Thyroid gland (tissue), 4 donors: ENCODE measurements at regions not wholly inside any gene's neighbourhood (a gene's known extent, or its start where the extent isn't known, plus 50 kb on each side); places are given as distances from the start of the nearest gene placed in this dataset.

Source experiments
- DNase-seq, 2 donors: peaks; one replicate each; pipeline ENCODE4 v3.0.0-alpha.2; 2019
- H3K27ac ChIP-seq, 3 donors: fragments of 200-600 bp; sonication (generic); 1 replicate in 2 of 3; 2 replicates in 1 of 3; pipeline ENCODE4 v1.5.1; 2016 to 2019; ENCODE audit warnings: mild to moderate bottlenecking in 1 of 3, moderate library complexity in 1 of 3
- H3K27me3 ChIP-seq: fragments of 200-600 bp; sonication (generic); one replicate; pipeline ENCODE4 v1.5.1; 2019
- H3K36me3 ChIP-seq, 2 donors: fragments of 200-600 bp; sonication (generic); one replicate each; pipeline ENCODE4 v1.5.1; 2016 to 2019
- H3K4me1 ChIP-seq, 2 donors: fragments of 200-600 bp; sonication (generic); one replicate each; pipeline ENCODE4 v1.5.1; 2017 to 2019
- H3K4me3 ChIP-seq, 3 donors: fragments of 200-600 bp; sonication (generic); replicated peaks in 1 of 3; 1 replicate in 2 of 3; 2 replicates in 1 of 3; pipeline ENCODE4 v1.5.1; 2016; ENCODE audit warnings: mild to moderate bottlenecking in 1 of 3
- H3K9me3 ChIP-seq: fragments of 200-600 bp; sonication (generic); one replicate; pipeline ENCODE4 v1.5.1; 2017
- CTCF ChIP-seq, 6 experiments: fragments of 200-600 bp in 3 of 6; fragments of 450-650 bp in 3 of 6; sonication (generic) in 3 of 6; IDR thresholded peaks; one replicate each; pipeline ENCODE4 v1.5.1; 2016 to 2019; ENCODE audit warnings: antibody characterized with exemption in 6 of 6, mild to moderate bottlenecking in 2 of 6, inconsistent platforms in 1 of 6, moderate library complexity in 1 of 6
- POLR2A ChIP-seq, 2 donors: fragments of 450-650 bp; IDR thresholded peaks; one replicate each; pipeline ENCODE4 v1.6.1; 2017; ENCODE audit warnings: antibody characterized with exemption in 2 of 2, mild to moderate bottlenecking in 2 of 2, moderate library complexity in 1 of 2
- WGBS, 2 donors: methylation state at CpG; one replicate each; pipeline ENCODE4 v1.1.5; 2017; 5-methylcytosine and 5-hydroxymethylcytosine counted together
- intact Hi-C: fragments of 100-400 bp; cut with DNase I; formaldehyde crosslinking; loops from one replicate; pipeline ENCODE4 v1.15.1; 2023

- Histone ChIP-seq H3K4me1 (peaks cover 7% of the 10 kb centered on the region in 2 donors), H3K4me3 (no peak overlapping the region), H3K27me3 (no peaks in the 10 kb centered on the region), H3K27ac (no peak overlapping the region), H3K36me3 (no peaks in the 10 kb centered on the region), H3K9me3 (no peaks in the 10 kb centered on the region)
- TF ChIP-seq CTCF (IDR thresholded peaks at IDR 0.05) (peak in 2 of 6 experiments; percentile 9 to 33), POLR2A (IDR thresholded peaks at IDR 0.05) (no peak)
- intact Hi-C loops: no loop called here
- 0% methylated on average over 1 of the region's 1 CpG for WGBS, 2 donors
- DNase-seq: peak in 1 of 2 donors; percentile 5
Measured at GRCh38 chr18:42274488-42275137, 319.6 kb downstream of the PIK3C3 start.

GRCh38 chr18:42275138-42275535 is 320.1 kb downstream of the PIK3C3 start:
- Histone ChIP-seq H3K27me3 (no peaks in the 10 kb centered on the region), H3K27ac (no peak overlapping the region), H3K9me3 (no peaks in the 10 kb centered on the region), H3K4me3 (no peak overlapping the region), H3K4me1 (peaks cover 7% of the 10 kb centered on the region in 2 donors), H3K36me3 (no peaks in the 10 kb centered on the region)
- WGBS, 2 donors: 66 to 78% methylated on average over 2 of the region's 2 CpGs
- intact Hi-C loops: no loop called here
- no peak for DNase-seq
- TF ChIP-seq POLR2A (IDR thresholded peaks at IDR 0.05) (no peak), CTCF (IDR thresholded peaks at IDR 0.05) (no peak)

- WGBS, 2 donors: 78 to 84% methylated on average over 7 of the region's 8 CpGs
- intact Hi-C loops: no loop called here
- H3K27ac ChIP-seq: no peak overlapping the region
Measured at GRCh38 chr18:42275949-42276730, 321.1 kb downstream of the PIK3C3 start.

GRCh38 chr18:42281124-42281523 is 326.1 kb downstream of the PIK3C3 start:
- TF ChIP-seq POLR2A (IDR thresholded peaks at IDR 0.05): no peak
- intact Hi-C loops: no loop called here
- Histone ChIP-seq H3K4me1 (no peaks in the 10 kb centered on the region), H3K9me3 (no peaks in the 10 kb centered on the region), H3K27me3 (no peaks in the 10 kb centered on the region), H3K27ac (no peak overlapping the region), H3K36me3 (no peaks in the 10 kb centered on the region), H3K4me3 (no peak overlapping the region)
- no peak for DNase-seq

More at GRCh38 chr18:42275949-42276730, 321.1 kb downstream of the PIK3C3 start:
- Histone ChIP-seq H3K4me3 (no peak overlapping the region), H3K27me3 (no peaks in the 10 kb centered on the region), H3K9me3 (no peaks in the 10 kb centered on the region), H3K36me3 (no peaks in the 10 kb centered on the region), H3K4me1 (peaks cover 7% of the 10 kb centered on the region in 2 donors)
- DNase-seq: no peak
- no peak for TF ChIP-seq POLR2A (IDR thresholded peaks at IDR 0.05)

- intact Hi-C loops: no loop called here
- Histone ChIP-seq H3K9me3 (no peaks in the 10 kb centered on the region), H3K27ac (no peak overlapping the region), H3K4me3 (no peak overlapping the region), H3K4me1 (no peaks in the 10 kb centered on the region), H3K27me3 (no peaks in the 10 kb centered on the region), H3K36me3 (no peaks in the 10 kb centered on the region)
- DNase-seq: no peak
- TF ChIP-seq POLR2A (IDR thresholded peaks at IDR 0.05) (no peak), CTCF (IDR thresholded peaks at IDR 0.05) (no peak)
Measured at GRCh38 chr18:42281851-42282250, 326.8 kb downstream of the PIK3C3 start.

GRCh38 chr18:42287047-42287446 is 332.0 kb downstream of the PIK3C3 start:
- H3K36me3 ChIP-seq: no peaks in the 10 kb centered on the region
- no peak for DNase-seq
- H3K4me3 ChIP-seq: no peak overlapping the region
- no peaks in the 10 kb centered on the region for H3K4me1 ChIP-seq
- WGBS, 2 donors: 89 to 100% methylated on average over 1 of the region's 1 CpG
- no peaks in the 10 kb centered on the region for H3K27me3 ChIP-seq
- no peaks in the 10 kb centered on the region for H3K9me3 ChIP-seq
- intact Hi-C loops: no loop called here
- H3K27ac ChIP-seq: no peak overlapping the region
- TF ChIP-seq CTCF (IDR thresholded peaks at IDR 0.05): no peak
- TF ChIP-seq POLR2A (IDR thresholded peaks at IDR 0.05): no peak
